HEK293 (cell line): ENCODE measurements at regions not wholly inside any gene's neighbourhood (a gene's known extent, or its start where the extent isn't known, plus 50 kb on each side); places are given as distances from the start of the nearest gene placed in this dataset.

Experiments used
- TF ChIP-seq, protein P1 (sequence below): fragments of 450-650 bp; formaldehyde crosslinking; IDR thresholded peaks from 2 replicates; pipeline ENCODE4 v1.5.1; 2016; ENCODE audit warnings: missing biosample characterization, missing genetic modification characterization
- TF ChIP-seq, protein P2 (sequence below): fragments of 450-650 bp; formaldehyde crosslinking; IDR thresholded peaks from 2 replicates; pipeline ENCODE4 v1.5.1; 2017; ENCODE audit warnings: missing biosample characterization, missing genetic modification characterization

DNA sequence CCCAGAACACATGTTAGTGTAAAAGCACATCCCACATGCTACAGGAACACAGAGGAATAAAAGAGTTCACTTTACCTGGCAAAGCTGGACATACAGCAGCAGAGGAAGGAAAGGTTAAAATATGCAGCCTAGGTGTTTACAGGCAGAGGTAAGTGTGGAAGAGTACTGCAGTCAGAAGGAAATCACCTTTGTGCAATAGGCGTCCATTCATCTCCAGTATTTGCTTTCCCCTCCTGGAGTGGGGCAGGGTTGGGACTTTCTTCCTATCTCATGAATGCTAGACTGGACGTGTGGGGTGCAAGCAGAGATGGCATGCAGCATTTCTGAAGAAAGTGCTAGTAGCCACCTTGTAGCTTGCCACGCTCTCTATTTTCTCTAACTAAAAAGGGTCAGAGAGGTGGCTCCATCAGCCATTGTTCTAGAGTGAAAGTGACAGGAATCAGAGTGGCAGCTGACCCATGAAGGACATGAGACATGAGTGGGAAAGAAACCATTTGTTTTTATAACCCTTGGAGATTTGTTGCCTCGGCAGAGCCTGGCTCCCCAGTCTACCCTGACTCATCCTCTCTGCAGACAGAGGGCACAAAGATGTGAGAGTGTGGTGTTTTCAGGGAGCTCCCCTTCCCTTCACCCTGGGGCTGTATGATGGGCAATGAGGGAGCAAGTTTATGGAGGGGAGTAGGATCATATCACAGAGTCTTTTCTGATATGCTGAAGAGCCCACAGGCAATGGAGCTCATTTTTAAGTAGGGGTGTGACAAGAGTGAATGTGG is 101.2 kb upstream of the SEC61G start:
- TF ChIP-seq, protein P1, sequence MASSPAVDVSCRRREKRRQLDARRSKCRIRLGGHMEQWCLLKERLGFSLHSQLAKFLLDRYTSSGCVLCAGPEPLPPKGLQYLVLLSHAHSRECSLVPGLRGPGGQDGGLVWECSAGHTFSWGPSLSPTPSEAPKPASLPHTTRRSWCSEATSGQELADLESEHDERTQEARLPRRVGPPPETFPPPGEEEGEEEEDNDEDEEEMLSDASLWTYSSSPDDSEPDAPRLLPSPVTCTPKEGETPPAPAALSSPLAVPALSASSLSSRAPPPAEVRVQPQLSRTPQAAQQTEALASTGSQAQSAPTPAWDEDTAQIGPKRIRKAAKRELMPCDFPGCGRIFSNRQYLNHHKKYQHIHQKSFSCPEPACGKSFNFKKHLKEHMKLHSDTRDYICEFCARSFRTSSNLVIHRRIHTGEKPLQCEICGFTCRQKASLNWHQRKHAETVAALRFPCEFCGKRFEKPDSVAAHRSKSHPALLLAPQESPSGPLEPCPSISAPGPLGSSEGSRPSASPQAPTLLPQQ = no peak
- TF ChIP-seq, protein P2, sequence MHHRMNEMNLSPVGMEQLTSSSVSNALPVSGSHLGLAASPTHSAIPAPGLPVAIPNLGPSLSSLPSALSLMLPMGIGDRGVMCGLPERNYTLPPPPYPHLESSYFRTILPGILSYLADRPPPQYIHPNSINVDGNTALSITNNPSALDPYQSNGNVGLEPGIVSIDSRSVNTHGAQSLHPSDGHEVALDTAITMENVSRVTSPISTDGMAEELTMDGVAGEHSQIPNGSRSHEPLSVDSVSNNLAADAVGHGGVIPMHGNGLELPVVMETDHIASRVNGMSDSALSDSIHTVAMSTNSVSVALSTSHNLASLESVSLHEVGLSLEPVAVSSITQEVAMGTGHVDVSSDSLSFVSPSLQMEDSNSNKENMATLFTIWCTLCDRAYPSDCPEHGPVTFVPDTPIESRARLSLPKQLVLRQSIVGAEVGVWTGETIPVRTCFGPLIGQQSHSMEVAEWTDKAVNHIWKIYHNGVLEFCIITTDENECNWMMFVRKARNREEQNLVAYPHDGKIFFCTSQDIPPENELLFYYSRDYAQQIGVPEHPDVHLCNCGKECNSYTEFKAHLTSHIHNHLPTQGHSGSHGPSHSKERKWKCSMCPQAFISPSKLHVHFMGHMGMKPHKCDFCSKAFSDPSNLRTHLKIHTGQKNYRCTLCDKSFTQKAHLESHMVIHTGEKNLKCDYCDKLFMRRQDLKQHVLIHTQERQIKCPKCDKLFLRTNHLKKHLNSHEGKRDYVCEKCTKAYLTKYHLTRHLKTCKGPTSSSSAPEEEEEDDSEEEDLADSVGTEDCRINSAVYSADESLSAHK (tag by site-specific recombination) = no peak
